NCI-H1105 treated with DMSO at 0.1 percent for 48 hours (cell line): ENCODE measurements at regions not wholly inside any gene's neighbourhood (a gene's known extent, or its start where the extent isn't known, plus 50 kb on each side); places are given as distances from the start of the nearest gene placed in this dataset.
"Not testable (repeated sequence)": the region's sequence is repeated elsewhere in the genome, so short reads cannot be mapped to it uniquely, and the experiment has no call there.

ENCODE experiments used
- DNase-seq: peaks from one replicate; lab custom pipeline; 2025; lab: John Stamatoyannopoulos, UW

DNA sequence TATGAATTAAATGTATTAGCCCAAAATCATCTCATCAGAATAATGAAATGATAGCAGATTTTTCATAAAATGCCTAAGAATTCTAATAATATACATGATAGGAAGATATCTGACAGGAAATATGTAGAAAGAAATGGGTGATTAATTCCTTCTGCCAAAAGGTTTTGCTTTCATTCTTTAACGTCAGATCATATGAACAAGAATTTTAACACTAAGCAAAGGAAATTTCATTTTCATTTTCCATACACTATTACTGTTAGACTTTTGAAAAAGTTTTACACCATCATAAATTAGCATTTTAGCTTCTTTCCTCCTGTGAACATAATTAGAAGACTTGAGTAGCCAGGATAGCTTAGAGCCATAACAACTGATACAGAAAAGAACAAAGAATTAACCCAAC lies 1099.9 kb downstream of the NSUN3 start:
- no peak for DNase-seq

DNA sequence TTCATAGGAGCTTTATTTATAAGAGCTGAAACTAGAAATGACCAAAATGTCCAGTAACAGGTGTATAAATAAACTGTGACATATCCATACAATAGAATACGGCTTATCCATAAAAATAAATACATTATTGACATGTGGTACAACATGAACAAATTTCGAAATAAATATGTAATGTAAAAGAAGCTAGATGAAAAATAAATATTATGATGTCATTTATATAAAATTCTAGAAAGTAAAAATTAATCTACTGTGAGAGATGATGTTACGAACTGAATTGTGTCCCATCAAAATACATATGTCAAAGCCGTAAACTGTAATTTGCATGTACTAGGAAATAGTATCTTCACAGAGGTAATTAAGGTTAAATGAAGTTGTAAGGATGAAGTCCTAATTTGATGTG lies 1104.9 kb downstream of the NSUN3 start:
- no peak for DNase-seq

DNA sequence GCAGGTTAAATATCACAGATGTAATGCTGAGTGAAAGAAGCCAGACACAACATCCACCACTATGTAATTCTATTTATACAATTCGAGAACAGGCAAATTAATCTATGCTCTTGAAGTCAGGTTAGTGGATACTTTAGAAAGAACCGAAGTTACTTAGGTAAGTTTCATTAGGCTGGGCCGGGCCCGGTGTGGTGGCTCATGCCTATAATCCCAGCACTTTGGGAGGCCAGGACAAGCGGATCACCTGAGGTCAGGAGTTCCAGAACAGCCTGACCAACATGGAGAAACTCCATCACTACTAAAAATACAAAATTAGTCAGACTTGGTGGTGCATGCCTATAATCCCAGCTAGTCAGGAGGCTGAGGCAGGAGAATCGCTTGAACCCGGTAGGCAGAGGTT lies 1105.7 kb downstream of the NSUN3 start:
- no peak for DNase-seq

DNA sequence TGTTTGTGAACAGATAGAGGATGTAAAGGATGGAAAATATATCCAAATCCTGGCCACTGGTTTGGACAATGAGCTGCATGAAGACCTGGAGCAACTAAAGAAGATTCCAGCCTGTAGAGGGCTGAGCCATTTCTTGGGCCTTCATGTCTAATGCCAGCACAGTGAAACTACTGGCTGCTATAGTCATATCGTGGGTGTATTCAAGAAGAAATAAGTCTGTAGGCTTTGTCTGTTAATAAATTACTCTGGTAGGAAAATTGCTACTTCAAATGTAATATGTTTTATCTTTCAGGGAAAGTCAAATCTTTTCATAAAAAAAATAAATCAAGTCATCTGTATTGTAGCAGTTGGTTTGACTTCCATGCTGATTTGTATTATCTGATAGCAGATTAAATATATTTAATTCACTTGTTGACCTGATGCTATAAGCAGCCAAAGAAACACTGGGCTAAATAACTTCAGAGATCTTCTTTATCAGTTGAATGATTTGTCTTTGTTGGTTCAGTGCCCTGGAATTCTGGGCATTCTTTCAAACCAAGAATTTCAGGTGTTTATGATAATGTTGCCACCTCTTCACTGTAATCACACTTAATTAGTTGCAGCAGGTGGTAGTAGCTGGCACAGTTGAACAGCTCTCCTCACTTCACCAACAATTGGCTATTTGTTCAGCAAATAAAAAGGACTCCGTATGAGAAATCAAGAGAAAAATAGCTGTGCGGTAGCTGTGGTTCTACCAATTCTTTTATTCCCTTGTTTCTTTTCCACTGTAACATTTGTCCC lies 1109.5 kb downstream of the NSUN3 start:
- DNase-seq = peak; percentile 64

DNA sequence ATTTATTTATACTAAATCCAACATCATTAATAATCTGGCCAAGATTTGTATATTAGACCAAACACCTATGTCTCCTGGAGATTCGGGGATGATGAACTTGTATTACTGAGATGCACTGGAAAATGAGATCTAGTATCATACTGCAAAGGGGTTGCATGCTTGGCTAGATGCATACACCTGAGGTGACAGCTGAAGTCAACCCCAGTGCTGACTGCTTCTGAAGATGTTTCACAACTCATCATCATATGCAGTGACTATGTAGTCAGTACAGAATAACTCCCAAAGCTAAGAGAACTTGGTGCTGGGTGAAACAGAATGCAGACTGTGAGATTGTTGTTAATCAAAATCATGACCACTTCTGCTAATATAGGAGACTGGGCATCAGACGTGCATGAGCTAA lies 1114.2 kb downstream of the NSUN3 start:
- no peak for DNase-seq

DNA sequence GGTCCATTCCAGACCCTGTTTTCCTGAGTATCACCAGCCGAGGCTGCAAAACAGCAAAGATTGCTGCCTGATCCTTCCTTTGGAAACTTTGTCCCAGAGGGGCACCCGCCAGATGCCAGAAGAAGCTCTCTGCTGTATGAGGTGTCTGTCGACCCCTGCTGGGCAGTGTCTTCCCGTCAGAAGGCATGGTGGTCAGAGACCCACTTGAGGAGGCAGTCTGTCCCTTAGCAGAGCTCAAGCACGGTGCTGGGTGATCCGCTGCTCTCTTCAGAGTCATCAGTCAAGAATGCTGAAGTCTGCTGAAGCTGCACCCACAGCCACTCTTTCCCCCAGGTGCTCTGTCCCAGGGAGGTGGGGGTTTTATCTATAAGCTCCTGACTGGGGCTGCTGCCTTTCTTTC lies 1121.2 kb downstream of the NSUN3 start:
- DNase-seq = no peak

DNA sequence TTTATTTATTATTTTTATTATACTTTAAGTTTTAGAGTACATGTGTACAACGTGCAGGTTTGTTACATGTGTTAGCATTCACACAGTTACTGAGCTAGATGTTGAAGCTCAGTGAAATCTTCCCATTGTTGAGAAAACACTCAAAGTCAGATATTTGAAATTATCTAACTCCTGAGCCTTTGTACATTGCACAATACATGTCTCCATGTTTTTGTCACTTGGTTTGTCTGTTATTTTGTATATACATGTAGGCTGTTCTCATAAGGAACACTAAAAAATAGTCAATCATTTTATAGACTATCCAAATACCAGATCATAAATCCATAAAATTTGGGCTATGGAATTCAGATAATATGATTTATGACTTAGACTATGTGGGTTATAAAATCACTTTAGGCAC lies 1126.5 kb downstream of the NSUN3 start:
- DNase-seq = no peak

DNA sequence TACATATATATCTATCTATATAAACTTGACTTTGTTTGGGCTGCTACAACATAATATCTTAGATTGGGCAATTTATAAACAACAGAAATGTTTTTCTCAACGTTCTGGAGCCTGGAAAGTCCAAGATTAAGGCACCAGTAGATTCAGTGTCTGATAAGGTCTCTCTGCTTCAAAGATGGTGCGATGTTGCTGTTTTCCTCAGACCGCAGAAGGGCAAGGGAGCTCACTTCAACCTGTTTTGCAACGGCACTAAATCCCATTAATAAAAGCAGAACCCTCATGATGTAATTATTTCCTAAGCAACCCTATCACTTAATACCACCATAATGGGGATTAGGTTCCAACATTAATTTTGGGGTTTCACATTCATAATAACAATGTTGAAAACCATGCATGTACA lies 1134.8 kb downstream of the NSUN3 start:
- DNase-seq = no peak

DNA sequence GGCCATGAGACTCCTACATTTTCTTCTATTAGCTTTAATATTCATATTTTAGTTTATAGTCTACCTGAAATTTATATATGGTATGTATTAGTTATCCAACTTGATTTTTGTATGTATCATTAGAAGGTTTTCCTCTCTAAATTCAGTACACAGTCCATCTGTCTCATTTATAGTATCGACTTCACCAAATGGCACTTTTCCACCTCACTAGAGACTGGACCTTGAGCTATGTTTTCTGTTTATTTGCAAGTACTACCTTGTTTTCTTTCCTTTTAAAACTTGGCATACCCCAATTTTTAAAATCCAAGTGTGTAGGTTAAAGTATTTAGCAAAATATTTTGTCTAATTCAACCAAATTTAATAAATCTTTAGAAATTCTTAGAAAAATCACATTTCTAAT lies 1137.5 kb downstream of the NSUN3 start:
- DNase-seq = no peak

DNA sequence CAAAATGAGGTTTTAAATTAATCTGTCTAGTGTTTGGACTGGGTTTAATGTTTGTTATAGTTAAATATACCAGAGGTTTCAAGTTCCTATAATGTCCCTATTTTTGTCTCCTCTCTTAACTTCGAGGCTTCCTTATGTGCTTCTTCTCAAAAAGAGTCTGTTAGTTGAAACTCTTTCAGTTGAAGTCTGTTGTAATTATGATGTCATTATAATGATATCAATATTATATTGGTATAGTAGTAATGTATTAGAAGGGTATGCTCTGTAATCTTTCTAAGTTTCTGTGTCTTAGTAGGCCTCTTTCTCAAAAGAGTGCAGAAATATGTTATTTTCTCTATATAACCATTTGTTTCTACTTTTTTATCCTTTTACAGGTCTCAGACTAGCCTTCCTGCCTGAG lies 1148.0 kb downstream of the NSUN3 start:
- DNase-seq = no peak

DNA sequence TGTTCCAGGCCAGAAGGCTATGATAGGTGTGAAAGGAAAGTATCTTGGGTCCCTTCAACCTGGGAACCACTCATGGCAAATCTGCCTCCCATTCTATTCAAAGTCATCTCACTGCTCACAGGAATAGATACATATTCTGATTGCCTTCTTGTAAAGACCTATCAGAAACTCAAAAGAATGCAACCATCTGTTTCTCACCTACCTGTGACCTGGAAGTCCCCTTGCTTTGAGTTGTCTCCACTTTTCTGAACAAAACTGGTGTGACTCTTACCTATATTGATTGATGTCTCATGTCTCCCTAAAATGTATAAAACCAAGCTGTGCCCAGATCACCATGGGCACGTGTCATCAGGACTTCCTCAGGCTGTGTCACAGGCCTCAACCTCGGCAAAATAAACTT lies 1149.3 kb downstream of the NSUN3 start:
- no peak for DNase-seq

DNA sequence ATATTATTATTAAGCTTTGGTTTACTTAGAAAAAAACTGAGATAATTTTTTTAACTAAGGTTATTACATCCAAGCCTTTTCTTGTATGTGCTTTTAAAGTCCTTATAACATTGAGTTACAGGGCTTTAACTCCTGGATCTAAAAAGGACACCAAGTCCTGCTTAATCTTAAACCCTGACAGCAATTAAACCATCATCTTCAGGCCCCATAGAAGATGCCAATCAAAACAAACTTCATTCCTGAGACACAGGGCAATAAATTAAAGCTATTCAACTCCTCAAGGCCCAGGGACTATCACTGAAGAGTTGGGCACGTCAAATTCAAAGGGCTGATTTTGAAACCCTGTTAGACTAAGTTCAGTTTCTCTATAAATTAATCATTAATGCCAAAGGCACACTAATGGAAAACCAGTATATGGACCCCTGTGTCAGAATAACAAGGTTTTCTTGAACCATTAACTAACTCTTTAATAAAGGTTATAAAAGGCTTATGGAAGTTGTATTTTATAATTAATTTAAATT lies 1152.6 kb downstream of the NSUN3 start:
- no peak for DNase-seq

DNA sequence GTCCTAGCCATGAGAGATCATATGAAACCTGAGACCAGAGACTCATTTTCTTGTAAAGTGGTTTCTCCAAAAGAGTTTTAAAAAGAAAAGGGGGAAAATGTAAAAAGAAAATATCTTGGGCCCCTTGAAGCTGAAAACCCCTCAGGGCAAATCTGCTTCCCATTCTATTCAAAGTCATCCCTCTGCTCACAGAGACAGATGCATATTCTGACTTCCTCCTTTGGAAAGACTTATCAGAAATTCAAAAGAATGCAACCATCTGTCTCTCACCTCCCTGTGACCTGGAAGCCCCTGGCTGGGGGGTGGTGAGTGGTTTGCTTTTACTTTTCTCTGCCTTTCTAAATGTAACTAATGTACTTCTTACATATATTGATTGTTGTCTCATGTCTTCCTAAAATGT lies 1154.8 kb downstream of the NSUN3 start:
- no peak for DNase-seq

DNA sequence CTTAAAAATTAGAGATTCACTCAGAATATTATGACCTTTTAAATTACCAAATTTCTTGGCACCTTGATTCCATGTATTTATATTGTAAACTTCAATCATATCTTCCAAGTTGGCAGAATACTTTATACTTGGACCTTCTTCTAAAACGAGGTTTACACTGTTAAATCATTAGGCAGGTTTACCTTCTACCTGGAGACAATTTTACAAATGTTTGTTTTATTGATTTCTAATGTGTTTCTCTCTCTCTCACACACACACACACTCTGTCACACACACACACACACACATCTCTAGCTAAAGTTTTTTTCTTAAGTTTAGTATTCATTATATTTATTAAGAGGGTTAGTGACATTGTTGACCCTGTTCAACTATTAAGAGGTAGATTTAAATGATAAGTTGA lies 1155.6 kb downstream of the NSUN3 start:
- DNase-seq = no peak

DNA sequence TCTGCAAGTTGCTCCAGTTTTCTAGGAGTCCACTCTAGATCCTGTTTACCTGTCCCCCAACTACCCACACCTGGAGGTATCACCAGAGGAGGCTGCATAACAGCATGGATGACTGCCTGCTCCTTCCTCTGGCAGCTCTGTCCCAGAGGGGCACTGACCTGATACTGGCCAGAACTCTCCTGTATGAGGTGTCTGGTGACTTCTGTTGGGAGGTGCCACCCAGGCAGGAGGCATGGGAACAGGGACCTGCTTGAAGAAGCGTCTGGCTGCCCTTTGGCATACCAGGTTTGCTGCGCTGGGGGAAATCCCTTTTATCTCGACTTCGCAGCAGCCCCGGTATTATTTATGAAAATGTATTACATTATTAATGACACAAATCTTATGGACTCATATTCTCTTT lies 1163.6 kb downstream of the NSUN3 start:
- DNase-seq = no peak

DNA sequence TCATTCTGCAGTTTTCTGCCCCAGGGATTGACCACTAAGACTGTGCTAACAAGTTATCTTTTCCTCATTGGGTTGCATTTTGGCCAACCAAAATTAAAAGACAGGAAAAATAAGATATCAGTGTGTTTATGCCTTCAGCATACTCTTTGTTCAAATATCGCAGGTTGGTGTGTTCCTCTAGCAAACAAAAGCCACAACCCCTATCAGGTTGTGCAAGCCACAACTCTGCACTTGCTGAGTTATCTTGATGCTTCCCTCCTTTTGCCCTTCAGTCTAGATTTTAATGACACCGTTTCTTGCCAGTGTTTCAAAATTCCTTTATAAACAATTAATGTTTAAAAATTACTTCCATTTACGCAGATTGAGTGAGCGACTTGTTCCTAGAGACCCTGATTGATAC lies 1164.2 kb downstream of the NSUN3 start:
- no peak for DNase-seq

DNA sequence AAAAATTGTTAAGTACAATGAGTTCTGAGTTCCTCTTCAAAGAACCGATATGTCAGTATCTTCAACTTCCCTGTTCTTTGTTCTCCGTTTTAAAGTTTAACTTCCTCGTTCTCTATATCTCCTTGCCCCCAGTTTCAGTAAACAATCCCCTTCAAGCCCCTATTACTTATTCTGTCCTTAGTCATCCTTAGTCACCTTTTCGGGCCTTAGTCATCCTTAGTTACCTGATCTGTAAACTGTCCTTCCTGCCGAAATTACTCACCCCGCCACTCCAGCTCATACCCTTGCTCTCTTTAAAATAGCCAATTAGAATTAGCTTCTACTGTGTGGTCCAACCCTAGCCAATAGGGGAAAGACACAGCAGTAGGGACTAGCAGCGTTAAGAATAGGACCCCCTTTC lies 1165.6 kb downstream of the NSUN3 start:
- DNase-seq = no peak

DNA sequence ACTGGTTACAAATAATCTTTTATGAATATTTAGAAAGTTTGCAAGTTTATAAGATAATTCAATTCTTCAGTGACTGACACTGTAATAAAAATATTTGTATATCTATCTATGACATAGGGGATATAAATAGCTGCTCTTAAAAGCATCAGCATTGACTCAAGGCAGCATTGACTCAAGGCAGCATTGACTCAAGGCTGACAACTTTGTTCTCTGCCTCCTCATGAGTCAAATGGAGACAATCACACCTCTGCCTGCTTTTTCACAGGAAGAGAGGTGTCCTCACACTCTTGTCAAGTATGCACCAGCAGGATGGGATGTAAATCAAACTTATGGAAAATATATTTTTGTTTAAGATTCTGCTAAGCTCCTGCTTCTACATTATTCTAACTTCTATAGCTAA lies 1173.1 kb downstream of the NSUN3 start:
- DNase-seq = no peak

DNA sequence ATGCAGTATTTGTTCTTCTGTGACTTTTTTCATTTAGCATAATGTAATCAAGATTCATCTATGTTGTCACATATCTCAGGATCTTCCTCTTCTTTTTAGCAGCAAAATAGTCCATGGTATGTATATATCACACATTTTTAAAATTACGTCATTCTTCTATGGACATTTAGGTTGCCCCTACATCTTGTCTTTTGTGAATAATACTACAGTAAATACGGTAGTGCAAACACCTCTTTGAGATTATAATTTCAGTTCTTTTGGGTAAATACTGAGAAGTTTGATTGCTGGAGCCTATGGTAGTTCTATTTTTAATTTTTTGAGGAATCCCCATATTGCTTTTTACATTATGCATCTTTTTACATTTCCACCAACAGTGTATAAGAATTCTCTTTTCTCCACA lies 1174.9 kb downstream of the NSUN3 start:
- DNase-seq = no peak

DNA sequence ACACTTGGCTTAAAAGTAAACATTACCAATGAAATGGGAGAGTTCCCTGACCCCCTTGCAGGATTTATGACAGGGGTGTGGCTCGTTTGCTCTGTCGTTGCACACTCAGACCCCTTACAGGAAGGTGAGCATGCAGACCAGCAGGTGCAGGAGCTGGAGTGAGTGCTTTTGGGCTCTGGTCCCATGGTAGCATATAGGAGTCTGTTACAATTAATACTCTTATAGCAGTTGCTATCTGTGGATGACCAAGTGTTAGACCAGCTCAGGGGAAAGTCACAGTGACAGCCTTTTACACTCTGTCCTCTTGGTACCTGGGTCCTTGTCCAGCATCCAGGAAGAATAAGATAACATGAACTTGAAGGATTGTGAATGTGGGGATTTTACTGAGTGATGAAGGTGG lies 1177.5 kb downstream of the NSUN3 start:
- DNase-seq = no peak

DNA sequence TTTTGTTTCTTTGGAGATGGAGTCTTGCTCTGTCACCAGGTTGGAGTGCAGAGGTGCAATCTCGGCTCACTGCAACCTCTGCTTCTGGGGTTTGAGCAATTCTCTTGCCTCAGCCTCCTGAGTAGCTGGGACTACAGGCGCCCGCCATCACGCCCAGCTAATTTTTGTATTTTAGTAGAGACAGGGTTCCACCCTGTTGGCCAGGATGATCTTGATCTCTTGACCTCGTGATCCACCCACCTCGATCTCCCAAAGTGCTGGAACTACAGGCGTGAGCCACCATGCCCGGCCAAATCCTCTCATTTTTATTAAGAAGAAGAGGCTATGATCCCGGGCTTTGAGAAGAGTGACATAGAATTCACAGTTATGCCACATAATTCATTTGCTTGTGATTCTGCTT lies 1178.4 kb downstream of the NSUN3 start:
- DNase-seq = not testable (repeated sequence)

DNA sequence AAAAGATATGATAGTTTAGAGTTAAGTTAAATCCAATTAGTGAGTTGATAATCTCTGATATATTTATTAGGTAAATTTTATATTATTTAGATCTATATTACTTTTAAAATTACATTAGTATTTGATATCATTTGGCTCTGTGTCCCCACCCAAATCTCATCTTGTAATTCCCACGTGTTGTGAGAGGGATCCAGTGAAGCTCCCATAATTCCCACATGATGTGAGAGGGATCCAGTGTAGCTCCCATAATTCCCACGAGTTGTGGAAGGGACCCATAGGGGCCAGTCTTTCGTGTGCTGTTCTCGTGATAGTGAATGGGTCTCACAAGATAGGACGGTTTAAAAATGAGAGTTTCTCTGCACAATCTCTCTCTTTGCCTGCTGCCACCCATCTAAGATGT lies 1183.6 kb downstream of the NSUN3 start:
- DNase-seq = no peak

DNA sequence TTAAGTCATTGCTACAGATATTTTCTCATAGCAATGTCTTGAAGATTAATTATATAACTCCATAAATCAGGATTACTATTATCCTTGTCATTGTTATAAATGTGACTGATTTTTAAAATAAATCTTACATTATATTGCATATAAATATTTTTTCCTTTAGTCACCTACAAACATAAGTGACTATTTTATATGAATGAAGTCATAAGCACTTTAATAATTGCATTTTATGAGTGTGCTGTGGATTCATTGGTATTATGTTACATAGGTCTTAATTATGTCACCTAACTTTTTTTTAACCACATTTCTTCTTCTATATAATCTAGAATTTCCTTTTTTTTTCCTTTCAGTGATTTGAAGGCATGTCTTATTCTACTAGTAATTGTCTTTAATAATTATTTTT lies 1191.2 kb downstream of the NSUN3 start:
- no peak for DNase-seq

DNA sequence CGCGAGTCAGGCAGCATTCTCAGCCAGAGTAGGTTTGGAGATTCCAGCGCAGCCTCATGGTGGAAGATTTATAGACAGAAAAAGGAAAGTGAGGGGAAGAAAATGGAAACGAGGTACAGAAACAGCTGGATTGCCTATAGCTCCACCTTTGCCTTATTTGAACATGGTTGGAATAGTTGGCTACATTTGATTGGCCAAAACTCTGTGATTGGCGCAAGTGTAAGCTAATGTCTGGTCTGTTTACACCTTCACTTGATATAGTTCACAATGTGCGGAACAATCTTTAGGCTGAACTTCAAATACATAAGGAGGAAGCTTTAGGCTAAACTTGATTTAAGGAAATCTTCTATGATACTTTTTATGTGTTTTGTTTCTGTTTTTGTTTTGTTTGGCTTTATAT lies 1191.9 kb downstream of the NSUN3 start:
- DNase-seq = no peak
